Neuronal stem cell (in vitro differentiated cells): ENCODE measurements at regions not wholly inside any gene's neighbourhood (a gene's known extent, or its start where the extent isn't known, plus 50 kb on each side); places are given as distances from the start of the nearest gene placed in this dataset.

ENCODE experiments used
- DNase-seq: peaks from one replicate; pipeline ENCODE4 v3.0.0-alpha.2; 2013; ENCODE audit warnings: low spot score
- H2AFZ ChIP-seq: one replicate; pipeline ENCODE4 v1.6.1; 2013; ENCODE audit warnings: mild to moderate bottlenecking, low read length, inconsistent platforms
- H2AK5ac ChIP-seq: 2 replicates; pipeline ENCODE4 v1.6.1; 2013; ENCODE audit warnings: low read depth, mild to moderate bottlenecking, inconsistent platforms, low read length, moderate library complexity, mixed read lengths
- H2BK120ac ChIP-seq: 2 replicates; pipeline ENCODE4 v1.6.1; 2013; ENCODE audit warnings: low read depth, mild to moderate bottlenecking, inconsistent platforms, low read length, moderate library complexity, mixed read lengths
- H2BK12ac ChIP-seq: one replicate; pipeline ENCODE4 v1.6.1; 2013; ENCODE audit warnings: low read length, inconsistent platforms
- H2BK15ac ChIP-seq: 2 replicates; pipeline ENCODE4 v1.6.1; 2013; ENCODE audit warnings: mild to moderate bottlenecking, low read length, inconsistent platforms, mixed read lengths
- H2BK5ac ChIP-seq: one replicate; pipeline ENCODE4 v1.6.1; 2013; ENCODE audit warnings: inconsistent platforms, mild to moderate bottlenecking, low read length, moderate library complexity
- H3K14ac ChIP-seq: one replicate; pipeline ENCODE4 v1.6.1; 2013; ENCODE audit warnings: low read length, inconsistent platforms
- H3K18ac ChIP-seq: 2 replicates; pipeline ENCODE4 v1.6.1; 2013; ENCODE audit warnings: low read length, inconsistent platforms
- H3K23ac ChIP-seq: 2 replicates; pipeline ENCODE4 v1.6.1; 2013; ENCODE audit warnings: low read depth, mild to moderate bottlenecking, mixed read lengths, low read length, inconsistent platforms; ENCODE audit not compliant: poor library complexity
- H3K27ac ChIP-seq: replicated peaks from 3 replicates; pipeline ENCODE4 v1.5.1; 2013; ENCODE audit warnings: low read length, inconsistent platforms
- H3K27me3 ChIP-seq, 3 experiments: 2 replicates each; pipeline ENCODE4 v1.6.1; 2013; ENCODE audit warnings: low read length in 3 of 3, mild to moderate bottlenecking in 2 of 3, inconsistent platforms in 1 of 3, low read depth in 1 of 3, mixed read lengths in 1 of 3, moderate library complexity in 1 of 3; ENCODE audit not compliant: control insufficient read depth in 3 of 3, insufficient read depth in 3 of 3
- H3K36me3 ChIP-seq, 2 donors: replicated peaks in 1 of 2; 2 replicates each; pipeline ENCODE4 v1.6.1; 2013; ENCODE audit warnings: low read length in 2 of 2; ENCODE audit not compliant: control insufficient read depth in 2 of 2, insufficient read depth in 2 of 2
- H3K4ac ChIP-seq: 2 replicates; pipeline ENCODE4 v1.6.1; 2013; ENCODE audit warnings: inconsistent platforms, mild to moderate bottlenecking, low read length, moderate library complexity
- H3K4me1 ChIP-seq, 2 donors: 1 replicate in 1 of 2; 2 replicates in 1 of 2; pipeline ENCODE4 v1.6.1; 2013; ENCODE audit warnings: low read length in 2 of 2, low read depth in 1 of 2; ENCODE audit not compliant: control insufficient read depth in 2 of 2, insufficient read depth in 1 of 2
- H3K4me2 ChIP-seq: one replicate; pipeline ENCODE4 v1.6.1; 2013; ENCODE audit warnings: mild to moderate bottlenecking, low read length, inconsistent platforms; ENCODE audit not compliant: insufficient read depth, poor library complexity, severe bottlenecking
- H3K4me3 ChIP-seq, 2 donors: 2 replicates each; pipeline ENCODE4 v1.5.1; 2013; ENCODE audit warnings: low read length in 2 of 2, mild to moderate bottlenecking in 2 of 2, inconsistent platforms in 1 of 2, moderate library complexity in 1 of 2
- H3K79me1 ChIP-seq: one replicate; pipeline ENCODE4 v1.6.1; 2013; ENCODE audit warnings: low read depth, mild to moderate bottlenecking, inconsistent platforms, low read length, moderate library complexity
- H3K9ac ChIP-seq: one replicate; pipeline ENCODE4 v1.6.1; 2013; ENCODE audit warnings: mild to moderate bottlenecking, low read depth, low read length, inconsistent platforms; ENCODE audit not compliant: poor library complexity
- H3K9me3 ChIP-seq, 2 donors: replicated peaks in 1 of 2; 2 replicates each; pipeline versions ENCODE3 to v1.6.1; 2013; ENCODE audit warnings: low read length in 2 of 2, mild to moderate bottlenecking in 2 of 2, inconsistent platforms in 1 of 2, low read depth in 1 of 2, mixed read lengths in 1 of 2, moderate library complexity in 1 of 2; ENCODE audit not compliant: control insufficient read depth in 2 of 2, insufficient read depth in 1 of 2
- H4K8ac ChIP-seq: one replicate; pipeline ENCODE4 v1.6.1; 2013; ENCODE audit warnings: low read depth, mild to moderate bottlenecking, inconsistent platforms, low read length, moderate library complexity
- H4K91ac ChIP-seq: one replicate; pipeline ENCODE4 v1.6.1; 2013; ENCODE audit warnings: low read length, low read depth, mild to moderate bottlenecking, inconsistent platforms; ENCODE audit not compliant: poor library complexity
- WGBS, 2 donors: extraction: QIAGEN DNeasy Blood & Tissue Kit; methylation state at CpG; one replicate each; pipeline ENCODE4 v1.1.7; 2013; ENCODE audit warnings: missing lambda C conversion rate in 2 of 2, mixed read lengths in 1 of 2; ENCODE audit not compliant: insufficient read length in 2 of 2, insufficient replicate concordance in 1 of 2; ENCODE audit errors: extremely low coverage in 2 of 2; 5-methylcytosine and 5-hydroxymethylcytosine counted together

DNA sequence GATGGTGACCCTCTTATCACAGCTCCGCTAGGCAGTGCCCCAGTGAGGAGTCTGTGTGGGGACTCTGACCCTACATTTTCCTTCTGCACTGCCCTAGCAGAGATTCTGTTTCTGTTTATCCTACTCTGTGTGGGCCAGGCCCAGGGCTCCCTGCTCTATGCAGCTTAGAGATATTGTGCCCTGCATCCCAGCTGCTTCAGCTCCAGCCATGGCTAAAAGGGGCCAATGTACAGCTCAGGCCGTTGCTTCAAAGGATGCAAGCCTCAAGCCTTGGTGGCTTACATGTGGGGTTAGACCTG lies 2030.7 kb upstream of the CDH9 start:
- Histone ChIP-seq H3K14ac (no peak overlapping the region), H4K91ac (no peak overlapping the region), H2BK5ac (no peak overlapping the region), H3K27me3 (no peaks in the 10 kb centered on the region), H3K4ac (no peak overlapping the region), H3K9me3 (no peaks in the 10 kb centered on the region), H2AK5ac (no peak overlapping the region), H3K18ac (no peak overlapping the region), H3K4me2 (no peak overlapping the region), H3K36me3 (no peaks in the 10 kb centered on the region), H3K27ac (no peak overlapping the region), H3K4me1 (no peaks in the 10 kb centered on the region), H4K8ac (no peak overlapping the region), H3K79me1 (no peaks in the 10 kb centered on the region), H3K4me3 (no peak overlapping the region), H2BK120ac (no peak overlapping the region), H3K9ac (no peak overlapping the region), H2BK15ac (no peak overlapping the region), H2BK12ac (no peak overlapping the region), H3K23ac (no peak overlapping the region), H2AFZ (no peak overlapping the region)
- DNase-seq: no peak
- WGBS, 2 donors: no CpG with 5 or more reads among the region's 2 CpGs

DNA sequence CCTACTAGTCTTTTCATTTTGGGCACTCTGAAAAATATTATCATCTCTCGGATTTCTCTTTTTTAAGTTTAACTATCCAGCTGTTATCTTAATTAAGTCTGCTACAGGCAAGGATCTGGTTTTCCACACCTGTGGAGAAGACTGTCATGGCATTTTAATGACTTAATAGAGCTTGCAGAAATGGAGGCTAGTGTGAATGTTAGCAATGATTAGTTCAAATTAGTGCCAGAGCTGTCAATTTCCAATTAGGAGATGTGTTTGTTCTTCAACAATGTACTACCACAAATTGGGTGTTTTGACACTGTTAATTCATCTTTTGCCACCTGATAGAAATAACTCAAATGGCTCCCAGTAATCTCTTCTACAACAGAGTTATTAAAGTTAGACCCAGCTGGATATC lies 2023.0 kb upstream of the CDH9 start:
- no peak overlapping the region for H3K4me3 ChIP-seq
- no peak for DNase-seq
- H3K4ac ChIP-seq: no peak overlapping the region
- H3K79me1 ChIP-seq: no peaks in the 10 kb centered on the region
- no peaks in the 10 kb centered on the region for H3K27me3 ChIP-seq
- H2AFZ ChIP-seq: no peak overlapping the region
- no peak overlapping the region for H3K27ac ChIP-seq
- no peak overlapping the region for H4K8ac ChIP-seq
- H2BK120ac ChIP-seq: no peak overlapping the region
- no peak overlapping the region for H3K4me2 ChIP-seq
- no CpG with 5 or more reads among the region's 1 CpG for WGBS, 2 donors
- H3K4me1 ChIP-seq: no peaks in the 10 kb centered on the region
- H3K9me3 ChIP-seq: no peaks in the 10 kb centered on the region
- no peak overlapping the region for H3K18ac ChIP-seq
- H3K23ac ChIP-seq: no peak overlapping the region
- no peak overlapping the region for H3K9ac ChIP-seq
- H2BK12ac ChIP-seq: no peak overlapping the region
- no peak overlapping the region for H2AK5ac ChIP-seq
- no peak overlapping the region for H4K91ac ChIP-seq
- H3K36me3 ChIP-seq: no peaks in the 10 kb centered on the region
- no peak overlapping the region for H3K14ac ChIP-seq
- no peak overlapping the region for H2BK5ac ChIP-seq
- no peak overlapping the region for H2BK15ac ChIP-seq

DNA sequence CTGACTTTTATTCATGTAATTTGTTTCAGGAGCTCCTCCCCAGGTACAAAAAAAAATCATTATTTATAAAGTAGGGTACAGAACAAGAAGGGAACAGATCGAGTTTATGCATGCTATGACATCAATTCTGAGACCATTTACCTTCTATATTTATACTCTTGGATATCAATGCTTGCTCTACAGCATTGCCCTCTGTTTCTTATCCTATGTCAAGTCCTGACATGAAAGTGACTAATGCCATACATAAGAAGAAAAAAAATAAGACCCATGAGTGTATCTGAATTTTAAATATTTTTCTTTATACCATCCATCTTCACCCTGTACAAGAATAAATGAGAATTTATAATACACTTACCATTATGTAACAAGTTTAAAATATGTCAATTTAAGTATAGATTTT lies 2016.3 kb upstream of the CDH9 start:
- peaks cover 0 to 2% of the 10 kb centered on the region in 2 donors for H3K4me1 ChIP-seq
- no peak overlapping the region for H2BK12ac ChIP-seq
- no peak overlapping the region for H3K4me2 ChIP-seq
- H3K4me3 ChIP-seq: no peak overlapping the region
- no peak overlapping the region for H3K18ac ChIP-seq
- H3K36me3 ChIP-seq: no peaks in the 10 kb centered on the region
- no peak overlapping the region for H3K9ac ChIP-seq
- no peaks in the 10 kb centered on the region for H3K79me1 ChIP-seq
- no peak overlapping the region for H2BK15ac ChIP-seq
- WGBS, 2 donors: no CpG with 5 or more reads among the region's 1 CpG
- H3K4ac ChIP-seq: no peak overlapping the region
- no peak overlapping the region for H2AK5ac ChIP-seq
- H3K27me3 ChIP-seq: no peaks in the 10 kb centered on the region
- H3K23ac ChIP-seq: no peak overlapping the region
- no peaks in the 10 kb centered on the region for H3K9me3 ChIP-seq
- no peak overlapping the region for H3K27ac ChIP-seq
- H2BK5ac ChIP-seq: no peak overlapping the region
- DNase-seq: no peak
- H2AFZ ChIP-seq: no peak overlapping the region
- no peak overlapping the region for H2BK120ac ChIP-seq
- H4K91ac ChIP-seq: no peak overlapping the region
- no peak overlapping the region for H3K14ac ChIP-seq
- H4K8ac ChIP-seq: no peak overlapping the region

DNA sequence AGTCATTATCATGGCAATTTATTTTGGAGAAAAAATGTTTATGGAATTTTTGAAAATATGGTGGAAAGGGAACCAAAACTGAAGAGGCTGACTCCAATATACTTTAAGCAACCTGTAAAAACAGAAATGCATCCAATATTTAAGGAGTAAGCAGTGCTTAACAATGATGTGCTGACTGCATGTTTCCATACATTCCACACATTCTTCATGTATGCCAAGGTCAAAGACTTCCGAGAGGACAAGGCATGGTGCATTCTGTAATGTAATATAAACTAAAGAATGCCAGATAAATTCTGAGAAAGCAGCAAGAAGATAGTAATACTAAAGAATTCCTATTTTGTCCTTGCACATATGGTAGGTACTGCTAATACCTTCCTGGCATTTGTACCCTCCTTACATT lies 2015.9 kb upstream of the CDH9 start:
- Histone ChIP-seq H3K36me3 (no peaks in the 10 kb centered on the region), H3K14ac (no peak overlapping the region), H3K23ac (no peak overlapping the region), H2BK5ac (no peak overlapping the region), H2AK5ac (no peak overlapping the region), H3K4me3 (no peak overlapping the region), H2BK12ac (no peak overlapping the region), H2BK15ac (no peak overlapping the region), H4K8ac (no peak overlapping the region), H3K4me1 (peaks cover 0 to 2% of the 10 kb centered on the region in 2 donors), H3K27me3 (no peaks in the 10 kb centered on the region), H3K9me3 (no peaks in the 10 kb centered on the region), H3K4ac (no peak overlapping the region), H3K27ac (no peak overlapping the region), H3K18ac (no peak overlapping the region), H3K9ac (no peak overlapping the region), H3K4me2 (no peak overlapping the region), H3K79me1 (no peaks in the 10 kb centered on the region), H2BK120ac (no peak overlapping the region), H4K91ac (no peak overlapping the region), H2AFZ (no peak overlapping the region)
- no CpG with 5 or more reads among the region's 1 CpG for WGBS, 2 donors
- no peak for DNase-seq
